Hematopoietic multipotent progenitor cell (in vitro differentiated cells): ENCODE measurements at regions not wholly inside any gene's neighbourhood (a gene's known extent, or its start where the extent isn't known, plus 50 kb on each side); places are given as distances from the start of the nearest gene placed in this dataset.

Source experiments
- DNase-seq, 3 donors: peaks; one replicate each; pipeline ENCODE4 v3.0.0-alpha.2; 2011 to 2015; ENCODE audit warnings: low read depth in 2 of 3, low spot score in 2 of 3

DNA sequence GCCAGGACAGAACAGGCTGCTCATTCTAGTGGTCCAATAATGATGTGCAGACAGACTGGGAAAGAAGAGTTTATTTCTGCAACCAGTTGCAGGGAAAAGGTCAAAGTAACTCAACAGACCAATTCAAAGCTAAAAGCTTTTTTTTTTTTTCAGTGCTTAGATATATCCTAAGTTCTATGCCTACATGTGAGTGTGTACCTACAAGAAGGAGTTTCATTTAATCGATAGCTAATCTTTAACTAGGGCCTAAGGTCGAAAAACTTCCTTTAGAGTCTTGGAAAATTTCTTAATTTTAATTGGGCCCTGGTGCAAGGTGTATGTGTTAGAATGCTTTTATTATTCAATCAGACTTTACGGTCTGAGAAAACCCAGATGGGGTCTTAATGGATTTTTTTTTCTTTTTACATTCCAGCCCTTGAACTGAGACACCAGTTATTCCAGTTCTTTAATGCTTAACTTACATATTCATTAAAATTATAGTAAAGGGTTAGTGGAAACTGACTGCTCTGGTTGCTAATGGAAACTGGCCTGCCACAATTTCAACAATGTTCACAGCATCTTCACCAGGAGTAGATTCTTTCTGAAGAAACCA lies 365.3 kb downstream of the MTRR start:
- no peak for DNase-seq

DNA sequence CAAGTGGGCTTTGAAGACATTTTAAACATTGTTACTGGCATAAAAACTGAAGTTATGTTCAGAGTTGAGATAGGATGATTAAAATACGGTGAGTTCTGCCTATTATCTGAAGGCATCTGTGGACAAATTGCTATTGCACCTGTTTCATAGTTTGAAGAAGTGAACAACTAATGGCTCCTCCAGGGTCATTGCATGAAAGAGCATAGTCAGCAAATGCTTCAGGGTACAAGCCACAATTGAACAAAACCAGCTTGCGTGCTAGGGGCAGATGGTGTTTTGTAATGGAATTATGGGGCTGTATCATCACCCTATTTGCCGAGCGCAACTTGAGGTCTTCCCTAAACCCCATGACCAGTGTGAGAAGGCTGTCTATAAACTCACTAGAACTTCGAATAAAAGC lies 369.1 kb downstream of the MTRR start:
- DNase-seq: no peak

DNA sequence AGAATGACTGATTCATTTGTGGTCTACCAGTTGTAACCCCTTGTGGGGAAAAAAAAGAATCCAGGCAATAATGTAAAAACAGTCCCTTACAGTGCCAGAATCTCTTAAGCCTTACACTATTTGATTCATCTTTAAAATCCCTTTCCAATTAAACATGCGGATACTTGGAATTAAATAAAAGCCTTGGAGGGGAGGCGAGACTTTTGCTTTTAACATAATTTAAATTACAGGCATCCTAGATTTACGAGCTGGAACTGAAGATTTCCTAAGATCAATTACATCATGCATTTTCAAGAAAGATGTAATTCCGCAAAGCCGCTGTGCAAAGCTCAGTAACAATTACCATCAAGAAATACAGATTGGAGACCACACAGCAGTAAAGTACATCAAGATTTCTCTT lies 370.2 kb downstream of the MTRR start:
- no peak for DNase-seq

- DNase-seq: no peak
These were observed 370.7 kb downstream of the MTRR start for GRCh38 chr5:8239646-8240045.

GRCh38 chr5:8241076-8241475 lies 372.1 kb downstream of the MTRR start:
- DNase-seq: no peak

DNA sequence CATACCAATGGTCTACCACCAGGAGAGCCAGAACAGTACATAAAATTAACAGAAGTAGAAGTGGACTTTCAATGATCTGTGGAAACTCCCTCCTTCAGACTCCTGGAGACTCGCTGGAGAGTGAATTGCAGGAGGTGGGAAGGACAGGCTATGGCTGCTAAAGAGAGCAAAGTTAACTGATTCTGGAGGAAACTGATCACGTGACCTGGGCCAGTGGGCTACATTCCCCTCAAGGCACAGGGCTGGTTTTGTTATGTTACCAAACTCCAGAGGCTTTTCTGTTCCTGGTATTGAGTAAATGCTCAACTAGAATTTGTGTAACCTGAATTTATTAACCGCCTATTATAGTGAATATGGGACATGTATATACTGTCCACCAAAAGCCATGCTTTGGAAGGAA lies 372.6 kb downstream of the MTRR start:
- no peak for DNase-seq

DNA sequence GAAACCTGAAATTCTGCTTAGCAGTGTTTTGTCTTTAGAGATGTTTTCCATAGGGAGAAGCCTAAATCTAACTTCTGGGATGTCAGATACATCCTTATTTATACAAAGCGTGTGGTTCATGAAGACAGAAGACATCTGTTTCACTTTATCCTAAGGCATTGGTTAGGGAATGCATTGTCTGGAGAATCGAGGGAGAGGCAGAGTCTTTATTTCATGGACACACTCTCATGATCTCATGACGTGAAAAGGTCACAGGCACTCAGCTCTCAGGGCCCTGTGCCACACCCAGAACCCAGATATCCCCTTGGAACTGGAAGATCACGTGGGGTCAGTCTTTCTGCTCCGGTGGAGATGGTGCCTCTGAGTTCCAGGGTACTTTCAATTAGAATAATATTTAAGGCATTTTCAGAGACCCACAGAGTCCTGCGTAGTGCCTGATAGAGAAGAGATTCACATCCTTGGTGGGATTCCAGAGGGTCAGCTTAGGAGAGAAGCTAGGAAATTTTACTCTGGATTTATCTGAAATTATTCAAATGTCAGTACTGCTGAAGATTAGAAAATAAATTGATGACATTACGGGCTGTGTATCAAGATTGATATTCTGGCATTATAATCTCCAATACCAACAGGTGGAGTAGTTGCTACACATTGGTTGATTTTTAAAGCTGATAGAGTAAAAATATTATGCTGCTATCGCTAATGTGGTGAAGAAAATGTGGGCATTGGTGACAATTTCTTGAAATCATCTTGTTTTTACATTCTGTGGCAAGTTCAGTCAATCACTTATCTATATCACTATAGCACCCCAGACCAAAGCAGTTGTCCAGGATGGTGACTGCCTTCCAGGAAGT lies 378.3 kb downstream of the MTRR start:
- DNase-seq: peak in 1 of 3 donors; percentile 0

DNA sequence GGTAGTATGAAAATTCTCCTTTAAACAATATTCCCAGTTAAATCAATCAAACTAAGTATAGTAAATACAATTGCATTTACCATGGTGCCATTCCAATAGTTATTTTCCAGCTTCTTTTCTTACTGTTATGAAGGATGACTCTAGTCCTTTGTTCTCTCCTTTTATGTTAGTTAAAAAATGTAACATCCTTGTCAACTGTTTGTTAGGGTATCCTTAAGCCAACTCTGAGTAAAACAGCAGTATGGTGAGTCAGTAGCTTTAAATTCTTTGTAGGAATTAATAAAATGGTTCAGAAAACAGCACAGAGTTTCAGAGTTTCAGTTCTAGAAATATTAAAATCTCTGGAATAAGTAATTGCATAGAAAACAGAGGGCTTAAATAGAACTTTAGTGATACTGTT lies 384.4 kb downstream of the MTRR start:
- no peak for DNase-seq

DNA sequence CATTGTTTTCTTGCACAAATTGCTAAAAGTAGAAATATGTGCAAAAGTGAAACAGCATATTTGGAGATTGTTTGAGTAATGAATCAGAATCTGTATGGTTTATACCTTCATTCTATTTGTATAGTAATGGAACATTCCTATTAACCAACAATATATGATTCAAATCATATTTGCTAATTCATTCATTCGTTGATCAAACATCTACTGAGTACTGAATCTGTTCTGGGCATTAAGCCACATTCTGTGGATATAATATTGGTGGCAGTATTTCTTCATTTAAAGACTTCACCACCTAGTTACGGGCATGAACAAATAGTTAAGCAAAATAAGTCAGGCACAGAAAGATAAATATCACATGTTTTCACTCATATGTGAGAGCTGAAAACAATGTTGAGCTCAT lies 385.7 kb downstream of the MTRR start:
- DNase-seq: no peak

DNA sequence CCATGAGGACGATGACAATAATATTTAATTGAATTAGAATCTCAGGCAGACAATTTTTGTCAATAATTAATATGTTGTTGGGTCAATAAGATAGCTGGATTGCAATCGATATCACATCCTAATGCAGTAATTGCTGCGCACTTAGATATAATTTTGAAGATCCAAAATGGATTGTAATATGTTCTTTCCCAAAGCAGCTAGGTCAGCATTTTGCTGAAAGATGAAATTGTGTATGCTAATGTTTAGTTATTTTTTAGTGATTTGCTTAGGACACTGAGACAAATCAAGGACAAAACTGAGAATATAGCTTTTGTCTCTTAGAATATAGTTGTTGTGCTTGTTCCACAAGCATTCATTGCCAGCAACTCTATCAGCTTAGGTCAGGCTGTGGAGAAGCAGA lies 389.9 kb downstream of the MTRR start:
- DNase-seq: no peak

- DNase-seq: no peak
These were observed 401.3 kb downstream of the MTRR start for GRCh38 chr5:8270246-8270645.

DNA sequence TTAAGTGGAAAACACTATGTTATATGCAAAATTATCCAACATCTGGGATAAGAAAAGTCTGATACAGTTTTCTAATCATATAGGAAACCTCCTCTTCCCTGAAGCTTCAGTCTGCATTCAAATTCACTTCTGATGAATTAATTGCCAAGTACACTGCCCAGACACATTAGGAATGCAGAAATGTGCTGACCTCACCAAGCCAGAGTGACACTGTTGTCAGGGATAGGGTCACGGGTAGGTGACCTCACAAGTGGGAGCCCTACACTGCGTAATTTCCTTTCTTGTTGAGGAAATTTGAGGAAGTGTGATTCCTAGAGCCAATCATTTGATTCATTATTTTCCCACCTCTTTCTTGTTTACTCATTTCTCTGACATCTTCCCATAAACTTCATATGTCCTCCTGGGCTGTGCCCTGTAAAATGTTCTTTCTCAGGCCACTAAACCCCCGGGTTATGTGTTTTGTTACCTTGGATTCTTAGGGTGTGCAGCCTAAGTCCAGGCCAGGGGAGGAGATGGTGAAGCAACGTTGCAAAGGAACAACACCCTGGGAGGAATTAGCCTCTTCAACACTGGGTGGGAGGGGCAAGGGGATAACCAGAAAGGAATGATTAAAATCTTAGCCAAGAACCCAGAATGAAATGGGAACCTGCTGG lies 411.9 kb downstream of the MTRR start:
- DNase-seq: no peak

DNA sequence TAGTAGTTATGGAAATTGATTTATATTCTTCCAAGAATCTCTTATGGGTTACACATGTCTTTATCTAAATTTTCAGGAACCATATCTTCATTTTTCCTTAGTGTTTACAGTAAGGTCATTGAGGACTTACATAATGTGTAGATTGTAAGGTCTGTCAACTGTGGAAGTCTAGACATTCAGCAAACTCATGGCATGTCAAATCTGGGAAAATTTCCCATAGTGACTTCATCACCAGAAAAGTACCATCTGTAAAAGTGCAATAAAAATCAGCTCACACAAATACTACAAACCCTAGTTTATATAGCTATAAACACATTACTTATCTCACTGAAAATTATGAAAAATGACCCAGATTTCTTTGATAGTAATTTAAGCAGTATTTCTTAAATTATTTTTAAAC lies 419.4 kb downstream of the MTRR start:
- DNase-seq: no peak

DNA sequence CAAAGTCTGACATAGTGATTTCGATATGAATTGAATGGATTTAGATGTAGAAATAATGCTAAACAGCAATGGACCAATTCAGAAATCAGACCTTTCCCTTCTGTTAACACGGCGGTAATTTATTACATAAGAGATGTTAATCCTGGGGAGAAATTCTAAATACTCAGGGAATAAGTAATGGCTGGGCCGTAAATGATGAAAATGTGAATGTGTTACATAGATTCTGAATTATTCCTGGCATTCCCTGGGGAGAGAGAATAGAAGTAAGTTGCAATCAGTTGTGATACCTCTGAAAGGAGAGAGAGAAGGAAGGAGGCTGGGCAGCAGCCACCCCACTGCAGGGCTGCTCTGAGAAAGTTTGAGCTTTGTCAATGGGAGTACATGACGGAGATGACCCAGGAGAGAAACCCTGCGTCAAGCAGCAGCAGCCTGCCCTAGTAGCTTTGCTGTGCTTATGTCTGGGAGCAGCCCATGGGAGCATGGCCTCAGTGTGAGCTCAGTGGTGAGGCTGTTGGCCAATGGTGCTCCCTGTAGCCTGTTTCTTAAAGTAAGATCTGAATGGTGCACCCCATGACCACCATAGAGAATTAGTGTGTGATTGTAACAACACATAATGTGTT lies 420.1 kb downstream of the MTRR start:
- DNase-seq: no peak

DNA sequence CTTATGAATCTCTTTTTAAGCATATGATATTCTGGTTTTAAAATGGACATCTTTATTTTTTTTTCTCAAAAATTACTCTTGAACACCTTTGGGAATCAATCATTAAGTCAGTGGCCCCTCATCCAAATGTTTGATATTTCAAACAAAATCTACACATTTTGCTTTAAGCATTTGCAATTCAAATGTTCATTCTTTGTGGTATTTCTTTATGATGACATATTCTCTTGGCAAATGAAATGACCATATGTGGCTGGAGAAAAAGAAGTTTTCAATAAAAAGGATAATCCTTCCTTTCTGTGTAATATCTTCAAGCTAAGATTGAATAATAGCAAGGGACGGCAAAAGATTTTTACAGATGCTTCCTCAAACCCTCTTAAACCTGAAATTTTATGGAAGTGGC lies 420.8 kb downstream of the MTRR start:
- DNase-seq: no peak

DNA sequence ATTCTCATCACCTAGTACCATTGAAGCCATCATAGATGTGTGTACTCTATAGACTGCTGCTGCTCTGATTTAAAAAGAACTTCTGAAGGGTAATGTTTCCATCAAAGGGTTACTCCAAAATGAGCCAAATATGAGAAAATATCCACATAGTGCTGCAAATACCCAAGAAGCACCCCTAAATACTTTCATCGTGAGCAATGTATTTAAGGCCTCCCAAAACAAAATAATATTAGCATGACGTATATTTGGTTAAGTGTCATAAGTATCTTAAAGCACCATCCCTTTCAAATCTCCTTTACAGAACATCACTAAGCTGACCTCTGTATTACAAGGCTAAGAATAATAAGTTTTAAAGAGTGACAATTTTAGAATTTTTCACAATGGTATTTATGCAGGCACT lies 421.8 kb downstream of the MTRR start:
- no peak for DNase-seq

DNA sequence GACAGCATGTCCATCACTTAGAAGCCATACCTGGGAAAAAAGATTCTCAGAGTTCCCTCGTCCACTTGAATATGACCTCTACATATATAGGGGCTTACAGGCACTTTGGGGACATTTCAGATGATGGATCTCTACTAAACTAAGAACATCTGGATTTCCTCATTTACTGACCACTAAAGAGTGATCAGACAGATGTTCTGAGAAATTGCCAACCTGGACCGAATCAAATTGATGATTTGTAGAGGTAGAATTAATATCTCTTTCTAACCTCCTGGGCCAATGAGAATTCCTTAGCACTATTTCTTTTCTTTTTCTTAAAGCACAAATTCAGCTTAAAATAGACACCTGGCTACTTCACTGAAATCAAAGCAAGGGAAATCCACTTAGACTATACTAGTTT lies 422.7 kb downstream of the MTRR start:
- DNase-seq: no peak

DNA sequence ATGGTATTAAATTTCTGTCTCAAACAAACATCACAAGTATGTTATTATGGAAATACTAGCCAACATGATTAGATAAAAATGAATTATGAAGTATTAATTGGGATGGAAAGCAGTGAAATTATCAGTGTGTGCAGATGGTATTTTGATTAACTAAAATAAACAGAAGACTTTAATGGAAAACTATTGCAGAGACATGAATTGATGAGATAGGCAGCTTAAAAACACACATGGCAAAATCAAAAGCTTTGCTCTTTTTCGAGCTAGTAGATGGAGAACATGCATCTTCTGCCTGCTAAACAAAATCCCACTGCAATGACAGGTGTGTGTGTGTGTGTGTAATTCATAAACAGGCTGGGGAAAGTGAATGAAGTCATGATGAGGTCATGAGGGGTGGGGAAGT lies 426.2 kb downstream of the MTRR start:
- no peak for DNase-seq

DNA sequence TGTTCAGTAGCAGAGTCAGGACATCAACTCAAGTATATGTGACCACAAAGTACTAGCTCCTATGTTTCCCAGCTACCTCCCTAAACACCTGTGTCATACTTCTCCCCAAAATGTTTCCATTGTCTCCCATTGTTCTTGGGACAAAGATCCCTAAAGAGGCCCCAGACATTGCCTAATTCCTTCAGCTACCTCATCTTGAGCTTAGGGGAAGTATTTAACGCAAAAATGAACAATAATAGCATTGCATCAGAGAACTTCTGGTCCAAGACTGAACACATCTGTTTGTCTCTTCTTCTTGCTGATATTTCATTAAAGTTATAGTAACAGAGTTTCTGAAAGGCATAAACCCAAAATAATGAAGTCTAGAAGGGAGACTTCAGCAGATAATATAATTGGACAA lies 430.8 kb downstream of the MTRR start:
- no peak for DNase-seq

- DNase-seq: no peak
These were observed 435.4 kb downstream of the MTRR start for GRCh38 chr5:8304341-8304740.

- no peak for DNase-seq
These were observed 437.4 kb downstream of the MTRR start for GRCh38 chr5:8306288-8306896.
